ENCODE measurements at regions not wholly inside any gene's neighbourhood (a gene's known extent, or its start where the extent isn't known, plus 50 kb on each side); places are given as distances from the start of the nearest gene placed in this dataset.

DNA sequence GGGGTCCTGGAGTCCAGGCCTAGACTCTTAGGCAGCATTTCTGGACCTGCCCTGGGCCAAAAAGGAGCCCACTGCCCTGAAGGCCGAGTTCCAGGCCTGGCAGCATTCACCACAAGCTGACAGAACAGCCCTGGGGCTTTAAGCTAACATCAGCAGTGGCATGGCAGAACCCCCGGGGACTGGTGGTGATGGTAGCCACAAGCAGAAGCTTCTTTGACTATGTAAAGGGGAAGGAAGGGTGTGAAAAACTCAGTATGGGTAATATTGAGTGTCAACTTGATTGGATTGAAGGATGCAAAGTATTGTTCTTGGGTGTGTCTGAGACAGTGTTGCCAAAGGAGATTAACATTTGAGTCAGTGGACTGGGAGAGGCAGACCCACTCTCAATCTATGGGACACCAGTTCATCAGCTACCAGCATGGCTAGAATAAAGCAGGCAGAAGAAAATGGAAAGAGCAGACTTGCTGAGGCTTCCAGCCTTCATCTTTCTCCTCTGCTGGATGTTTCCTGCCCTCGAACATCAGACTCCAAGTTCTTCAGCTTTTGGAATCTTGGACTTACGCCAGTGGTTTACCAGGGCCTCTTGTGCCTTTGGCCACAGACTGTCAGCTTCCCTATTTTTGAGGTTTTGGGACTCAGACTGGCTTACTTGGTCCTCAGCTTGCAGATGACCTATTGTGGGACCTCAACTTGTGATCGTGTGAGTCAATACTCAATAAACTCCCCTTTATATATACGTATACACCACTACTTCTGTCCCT is 661.0 kb upstream of the C9orf72 start:
- no peak for DNase-seq

- no peak for DNase-seq
These were observed 661.6 kb upstream of the C9orf72 start for GRCh38 chr9:28234894-28235277.

DNA sequence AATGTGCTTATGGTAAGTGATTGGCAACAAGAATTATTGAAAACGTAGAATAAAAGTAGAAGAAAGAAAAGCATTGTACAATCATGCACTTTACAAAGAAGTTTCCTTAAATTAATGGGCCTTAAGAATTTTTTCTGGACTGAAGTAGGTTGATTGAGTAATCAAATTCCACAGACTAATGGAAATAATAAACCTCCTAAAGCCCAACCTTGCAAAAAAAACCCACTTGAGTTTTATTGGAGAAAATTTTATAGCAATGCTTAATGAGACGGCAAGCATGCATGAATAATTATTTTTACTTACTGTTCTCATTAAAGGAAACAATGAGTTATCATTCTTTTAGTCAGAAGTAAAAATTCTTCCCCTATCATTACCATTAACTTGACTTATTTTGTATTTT is 676.1 kb upstream of the C9orf72 start:
- no peak for DNase-seq

GRCh38 chr9:28255174-28255573 is 681.9 kb upstream of the C9orf72 start:
- no peak for DNase-seq

DNA sequence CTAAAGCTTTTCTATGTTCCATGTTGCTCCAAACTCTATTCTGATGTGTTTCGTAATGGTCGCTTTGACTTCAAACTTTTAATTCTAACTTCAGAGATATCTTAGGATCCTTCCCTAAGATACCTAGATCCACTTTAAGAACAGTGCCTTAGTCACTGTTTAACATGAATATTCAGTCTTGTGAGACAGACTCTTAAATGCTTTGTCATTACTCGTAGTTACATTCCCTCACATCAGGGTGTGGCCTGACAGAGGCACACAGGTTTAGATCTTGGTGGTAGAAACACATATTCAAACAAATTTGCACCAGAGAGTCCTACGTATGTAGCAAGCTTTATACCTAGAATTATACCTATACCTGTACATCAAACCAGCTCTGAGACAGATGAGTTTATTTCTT is 687.0 kb upstream of the C9orf72 start:
- DNase-seq = no peak

DNA sequence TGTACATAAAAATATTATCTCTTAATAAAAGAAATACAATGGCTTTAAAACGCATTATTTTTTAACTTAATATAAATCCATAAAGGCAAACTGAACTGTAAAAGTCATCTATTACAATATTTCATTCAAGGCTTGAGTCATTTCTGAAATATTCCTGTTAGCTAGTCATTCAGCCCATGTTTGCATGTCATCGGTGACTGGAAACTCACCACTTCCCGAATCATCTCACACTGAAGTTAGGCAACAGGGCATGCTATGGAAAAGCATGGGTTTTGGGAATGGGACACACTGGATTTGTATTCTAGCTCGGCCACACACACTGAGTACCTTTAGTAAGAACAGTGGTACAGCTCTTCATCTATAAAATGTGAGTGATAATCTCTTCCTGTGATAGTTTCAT is 691.1 kb upstream of the C9orf72 start:
- DNase-seq = no peak

DNA sequence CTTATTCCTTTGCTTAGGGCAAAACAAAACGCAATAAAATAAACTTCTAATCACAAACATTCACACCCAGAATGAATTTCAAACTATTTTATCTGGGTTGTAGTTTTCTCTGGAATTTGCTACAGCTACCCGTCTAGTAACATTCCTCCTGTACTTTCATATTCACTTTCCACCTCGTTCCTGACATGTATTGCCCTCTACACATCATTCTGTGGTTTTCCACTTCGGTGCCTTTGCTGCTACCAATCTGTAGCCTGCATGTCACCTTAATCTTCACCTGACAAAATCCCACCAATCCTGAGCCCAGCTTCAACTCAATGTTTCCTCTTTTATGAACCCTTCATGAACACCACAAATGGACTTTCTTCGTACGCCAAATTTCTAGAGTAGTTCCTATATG is 694.1 kb upstream of the C9orf72 start:
- no peak for DNase-seq

GRCh38 chr9:28270156-28270555 is 696.9 kb upstream of the C9orf72 start:
- DNase-seq = no peak

- DNase-seq = no peak
These were observed 698.8 kb upstream of the C9orf72 start for GRCh38 chr9:28272127-28272526.

DNA sequence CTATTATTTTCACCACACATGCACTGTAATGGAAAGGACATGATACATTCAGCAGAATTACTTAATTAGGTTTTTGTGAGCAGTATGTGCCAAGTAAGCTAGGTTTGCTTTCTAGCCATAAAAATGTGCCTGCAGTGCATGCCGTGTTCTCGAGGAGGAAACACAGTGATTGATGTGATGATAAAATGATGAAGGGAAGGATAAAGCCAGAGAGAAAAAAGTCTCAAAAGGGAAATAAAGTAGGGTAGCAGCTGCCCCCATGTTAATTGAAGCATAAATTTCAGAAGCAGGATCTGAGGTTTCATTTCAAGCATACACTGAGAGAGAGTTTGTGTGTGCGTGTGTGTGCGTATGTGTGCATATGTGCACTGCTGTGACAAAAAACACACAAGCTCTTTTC is 714.2 kb upstream of the C9orf72 start:
- no peak for DNase-seq

GRCh38 chr9:28289746-28290145 is 716.5 kb upstream of the C9orf72 start:
- DNase-seq = no peak

- DNase-seq = no peak
These were observed 720.2 kb upstream of the C9orf72 start for GRCh38 chr9:28293369-28294090.

GRCh38 chr9:28301281-28301680 is 728.0 kb upstream of the C9orf72 start:
- no peak for DNase-seq

DNA sequence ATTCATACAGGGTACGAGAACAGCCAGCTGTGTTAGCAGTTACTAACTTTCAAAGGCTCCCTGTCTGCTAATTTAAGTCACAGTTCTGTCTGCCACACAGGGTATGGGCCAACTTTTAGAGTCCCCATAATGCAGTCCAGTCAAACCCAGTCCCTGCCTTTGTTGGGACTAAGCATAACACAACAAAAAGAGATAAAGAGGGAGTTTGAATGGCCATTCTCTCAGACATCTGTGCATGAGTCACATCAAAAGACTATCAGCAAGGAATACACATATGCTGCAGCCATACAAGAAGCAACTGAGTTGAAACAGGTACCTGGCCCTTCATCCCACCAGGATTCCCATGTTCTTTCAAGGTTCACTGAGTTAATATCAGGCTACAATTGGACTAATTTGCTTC is 744.5 kb upstream of the C9orf72 start:
- no peak for DNase-seq

DNA sequence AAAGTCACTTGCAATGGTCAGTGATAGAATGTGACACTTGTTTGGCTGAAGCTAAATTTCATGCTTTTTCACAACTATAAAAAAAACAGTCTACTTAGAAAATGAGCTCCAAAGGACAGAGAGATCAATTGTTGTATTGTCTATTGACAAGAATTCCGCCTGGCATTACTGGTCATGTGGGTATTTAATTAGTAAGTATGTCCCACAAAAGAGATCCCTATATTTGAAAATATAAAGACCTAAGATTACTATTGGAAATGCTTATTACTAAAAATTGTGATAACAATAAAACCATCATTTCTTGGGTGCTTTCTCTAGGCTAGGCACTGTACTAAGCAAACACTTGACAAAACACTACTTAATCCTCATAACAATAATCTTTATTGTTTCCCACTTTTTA is 745.2 kb upstream of the C9orf72 start:
- no peak for DNase-seq

DNA sequence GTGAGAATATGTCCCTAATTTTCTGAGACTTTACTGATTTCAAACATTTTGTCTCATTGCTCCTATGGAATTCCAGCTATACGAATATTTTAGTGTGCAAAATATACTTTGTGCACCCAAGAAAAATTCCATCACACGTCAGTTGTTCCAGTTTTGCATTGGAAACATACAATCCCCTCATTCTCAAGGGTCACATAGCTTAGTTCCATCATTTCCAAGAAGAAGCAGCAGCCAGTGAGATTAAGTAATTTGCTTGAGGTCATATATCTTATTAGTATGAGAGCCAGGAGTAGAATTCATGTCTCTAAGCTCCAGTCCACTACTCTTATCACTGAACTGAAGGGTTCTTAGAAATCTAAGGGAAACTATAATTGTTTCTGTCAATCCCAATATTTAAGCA is 746.7 kb upstream of the C9orf72 start:
- DNase-seq = no peak

DNA sequence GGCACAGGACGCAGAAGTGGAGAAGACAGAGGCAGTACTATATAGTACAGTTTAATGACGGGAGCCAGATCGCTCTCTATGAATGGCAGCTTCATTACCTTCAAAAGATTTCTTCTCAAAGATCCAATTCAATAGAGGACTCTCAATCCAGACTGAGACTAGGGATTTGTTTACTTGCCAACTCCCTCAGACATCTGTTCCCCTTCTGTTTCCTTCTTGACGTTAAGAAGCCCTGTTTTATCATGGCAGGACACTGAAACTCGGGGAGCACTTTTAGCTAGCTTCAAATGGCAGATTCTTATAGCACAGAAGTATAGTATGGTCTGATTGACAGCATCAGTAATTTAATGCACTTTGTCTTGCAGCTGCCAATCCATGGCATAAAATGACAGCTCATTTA is 747.3 kb upstream of the C9orf72 start:
- DNase-seq = no peak

- DNase-seq = no peak
These were observed 756.0 kb upstream of the C9orf72 start for GRCh38 chr9:28329323-28329722.

DNA sequence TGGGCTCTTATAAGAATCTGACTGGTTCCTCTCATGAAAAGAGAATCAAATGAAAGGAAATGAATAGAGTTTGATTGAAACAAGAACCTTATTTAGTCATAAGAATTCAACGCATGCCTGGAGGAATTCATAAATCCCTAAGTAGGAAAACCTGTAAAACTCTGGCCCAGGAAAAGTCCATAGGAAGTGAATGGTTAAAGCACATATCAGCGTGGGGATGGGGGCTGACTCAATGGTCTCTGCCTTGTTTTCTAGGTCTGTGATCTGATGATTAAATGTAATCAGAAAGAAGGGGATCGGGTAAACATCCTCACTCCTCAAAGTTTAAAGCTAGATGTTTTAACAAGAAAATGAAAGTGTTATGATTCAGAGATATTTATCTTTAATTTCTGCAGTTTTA is 759.4 kb upstream of the C9orf72 start:
- no peak for DNase-seq

DNA sequence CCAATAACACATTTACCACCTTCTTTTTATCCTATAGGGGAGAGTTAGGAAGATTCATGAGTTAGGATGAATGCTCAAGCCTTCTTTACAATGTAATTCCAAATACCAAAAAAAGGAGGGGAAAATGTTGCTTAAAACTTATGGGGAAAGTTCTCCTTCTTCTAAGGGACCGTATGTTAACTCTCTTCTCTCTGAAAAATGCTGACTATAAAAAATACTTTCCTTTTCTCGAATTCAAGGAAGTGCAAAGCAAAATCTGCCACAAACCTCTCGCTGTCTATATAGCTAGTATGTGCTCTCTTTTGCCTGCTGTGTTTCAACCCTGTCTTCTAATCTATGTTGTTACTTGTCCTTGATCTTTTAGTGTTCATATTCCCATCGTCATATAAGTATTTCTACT is 768.6 kb upstream of the C9orf72 start:
- no peak for DNase-seq

GRCh38 chr9:28342815-28343338 is 769.6 kb upstream of the C9orf72 start:
- DNase-seq = no peak

- no peak for DNase-seq
These were observed 789.9 kb upstream of the C9orf72 start for GRCh38 chr9:28363151-28363562.

DNA sequence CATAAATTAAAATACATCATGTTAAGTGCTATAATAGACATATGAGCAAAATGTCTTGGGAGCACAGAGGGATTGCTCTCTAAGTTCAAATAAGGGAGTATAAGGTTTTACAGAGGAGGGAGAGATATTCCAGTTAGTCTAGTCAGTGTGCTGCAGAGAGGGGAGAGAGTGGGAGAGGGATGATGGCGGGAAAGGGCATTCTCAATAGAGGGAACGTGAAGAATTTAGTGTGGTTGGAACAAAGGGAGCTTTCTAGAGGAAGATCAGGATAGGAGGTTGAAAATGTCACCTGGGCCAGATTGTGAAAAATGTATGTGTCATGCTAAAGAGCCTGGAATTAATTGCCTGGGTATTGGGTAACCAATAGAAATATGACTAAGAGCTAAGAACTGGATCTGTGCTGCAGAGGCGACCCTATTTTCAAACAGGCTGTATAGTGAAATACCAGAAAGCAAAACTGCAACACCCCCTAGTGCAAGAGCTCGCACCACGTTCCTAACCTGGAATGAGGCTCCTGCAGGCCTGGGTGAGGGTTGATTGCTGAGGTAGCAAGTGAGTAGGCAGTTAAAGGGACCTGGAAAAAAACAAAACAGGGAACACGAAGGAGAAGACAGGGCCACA is 791.8 kb upstream of the C9orf72 start:
- no peak for DNase-seq

- no peak for DNase-seq
These were observed 792.4 kb upstream of the C9orf72 start for GRCh38 chr9:28365728-28366127.
